ENCODE measurements at regions not wholly inside any gene's neighbourhood (a gene's known extent, or its start where the extent isn't known, plus 50 kb on each side); places are given as distances from the start of the nearest gene placed in this dataset.

DNA sequence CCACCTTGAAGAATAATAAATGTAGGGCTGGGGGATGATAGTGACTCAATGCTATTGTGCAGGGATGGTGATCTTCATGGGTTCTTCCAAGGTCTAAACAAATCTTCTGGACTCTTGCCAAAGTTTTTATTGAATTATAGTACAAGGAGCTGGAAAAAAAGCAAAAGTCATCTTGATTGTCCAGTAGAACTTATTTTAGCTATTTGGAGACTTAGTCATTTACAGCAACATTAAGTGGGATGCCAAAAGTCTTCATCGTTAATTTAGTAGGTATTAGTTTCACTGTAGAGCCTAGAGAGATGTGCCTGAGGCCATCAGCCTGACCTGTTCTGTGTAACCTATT is 212.9 kb upstream of the TBX18 start:
- no peaks in the 10 kb centered on the region for H4K20me1 ChIP-seq (ENCODE audit: low read depth, low read length)
- no peak overlapping the region for H2AFZ ChIP-seq (ENCODE audit: low read depth, low read length, severe bottlenecking)

GRCh38 chr6:84976526-84977362 is 212.3 kb upstream of the TBX18 start:
- Histone ChIP-seq H3K9me3 (ENCODE audit: insufficient read depth, low read length) (no peaks in the 10 kb centered on the region), H3K27me3 (ENCODE audit: low read length) (no peaks in the 10 kb centered on the region), H3F3A (ENCODE audit: insufficient read depth) (no peaks in the 10 kb centered on the region), H4K20me1 (ENCODE audit: low read depth, low read length) (no peaks in the 10 kb centered on the region), H3K9me2 (replicated peaks; ENCODE audit: insufficient read depth, low read length) (no peaks in the 10 kb centered on the region), H3K4me3 (ENCODE audit: insufficient read depth, low read length, poor library complexity, severe bottlenecking) (no peak overlapping the region), H3K4me2 (ENCODE audit: low read depth, low read length, poor library complexity, severe bottlenecking) (no peak overlapping the region), H3K36me3 (ENCODE audit: low read length) (no peaks in the 10 kb centered on the region), H2AFZ (ENCODE audit: low read depth, low read length, severe bottlenecking) (no peak overlapping the region), H3K9ac (ENCODE audit: low read length) (no peak overlapping the region), H3K79me2 (ENCODE audit: insufficient read depth, low read length) (no peaks in the 10 kb centered on the region), H3K27ac (ENCODE audit: low read depth, low read length) (no peak overlapping the region)
- TF ChIP-seq EZH2phosphoT487 (conservative IDR thresholded peaks at IDR 0.05; ENCODE audit: low read length), result no peak
- TF ChIP-seq, protein P1, sequence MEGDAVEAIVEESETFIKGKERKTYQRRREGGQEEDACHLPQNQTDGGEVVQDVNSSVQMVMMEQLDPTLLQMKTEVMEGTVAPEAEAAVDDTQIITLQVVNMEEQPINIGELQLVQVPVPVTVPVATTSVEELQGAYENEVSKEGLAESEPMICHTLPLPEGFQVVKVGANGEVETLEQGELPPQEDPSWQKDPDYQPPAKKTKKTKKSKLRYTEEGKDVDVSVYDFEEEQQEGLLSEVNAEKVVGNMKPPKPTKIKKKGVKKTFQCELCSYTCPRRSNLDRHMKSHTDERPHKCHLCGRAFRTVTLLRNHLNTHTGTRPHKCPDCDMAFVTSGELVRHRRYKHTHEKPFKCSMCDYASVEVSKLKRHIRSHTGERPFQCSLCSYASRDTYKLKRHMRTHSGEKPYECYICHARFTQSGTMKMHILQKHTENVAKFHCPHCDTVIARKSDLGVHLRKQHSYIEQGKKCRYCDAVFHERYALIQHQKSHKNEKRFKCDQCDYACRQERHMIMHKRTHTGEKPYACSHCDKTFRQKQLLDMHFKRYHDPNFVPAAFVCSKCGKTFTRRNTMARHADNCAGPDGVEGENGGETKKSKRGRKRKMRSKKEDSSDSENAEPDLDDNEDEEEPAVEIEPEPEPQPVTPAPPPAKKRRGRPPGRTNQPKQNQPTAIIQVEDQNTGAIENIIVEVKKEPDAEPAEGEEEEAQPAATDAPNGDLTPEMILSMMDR (IDR thresholded peaks at IDR 0.05; ENCODE audit: insufficient read depth, low read length, poor library complexity, severe bottlenecking), result no peak

More for the DNA sequence above, 212.9 kb upstream of the TBX18 start:
- TF ChIP-seq, protein P1 (IDR thresholded peaks at IDR 0.05; ENCODE audit: insufficient read depth, low read length, poor library complexity, severe bottlenecking), result no peak
- TF ChIP-seq EZH2phosphoT487 (conservative IDR thresholded peaks at IDR 0.05; ENCODE audit: low read length), result no peak
- Histone ChIP-seq H3K27ac (ENCODE audit: low read depth, low read length) (no peak overlapping the region), H3K9ac (ENCODE audit: low read length) (no peak overlapping the region), H3K9me2 (replicated peaks; ENCODE audit: insufficient read depth, low read length) (no peaks in the 10 kb centered on the region), H3K4me3 (ENCODE audit: insufficient read depth, low read length, poor library complexity, severe bottlenecking) (no peak overlapping the region), H3K36me3 (ENCODE audit: low read length) (no peaks in the 10 kb centered on the region), H3K79me2 (ENCODE audit: insufficient read depth, low read length) (no peaks in the 10 kb centered on the region), H3K27me3 (ENCODE audit: low read length) (no peaks in the 10 kb centered on the region), H3K9me3 (ENCODE audit: insufficient read depth, low read length) (no peaks in the 10 kb centered on the region), H3K4me2 (ENCODE audit: low read depth, low read length, poor library complexity, severe bottlenecking) (no peak overlapping the region), H3F3A (ENCODE audit: insufficient read depth) (no peaks in the 10 kb centered on the region)

- Histone ChIP-seq H3K27ac (ENCODE audit: low read depth, low read length) (no peak overlapping the region), H3K9ac (ENCODE audit: low read length) (no peak overlapping the region), H4K20me1 (ENCODE audit: low read depth, low read length) (no peaks in the 10 kb centered on the region), H3K4me3 (ENCODE audit: insufficient read depth, low read length, poor library complexity, severe bottlenecking) (no peak overlapping the region), H3K9me3 (ENCODE audit: insufficient read depth, low read length) (no peaks in the 10 kb centered on the region), H2AFZ (ENCODE audit: low read depth, low read length, severe bottlenecking) (no peak overlapping the region), H3K27me3 (ENCODE audit: low read length) (no peaks in the 10 kb centered on the region), H3K4me2 (ENCODE audit: low read depth, low read length, poor library complexity, severe bottlenecking) (no peak overlapping the region), H3F3A (ENCODE audit: insufficient read depth) (no peaks in the 10 kb centered on the region), H3K36me3 (ENCODE audit: low read length) (no peaks in the 10 kb centered on the region), H3K79me2 (ENCODE audit: insufficient read depth, low read length) (no peaks in the 10 kb centered on the region), H3K9me2 (replicated peaks; ENCODE audit: insufficient read depth, low read length) (no peaks in the 10 kb centered on the region)
- TF ChIP-seq EZH2phosphoT487 (conservative IDR thresholded peaks at IDR 0.05; ENCODE audit: low read length), result no peak
Observed at GRCh38 chr6:84975316-84975715, 210.9 kb upstream of the TBX18 start.

DNA sequence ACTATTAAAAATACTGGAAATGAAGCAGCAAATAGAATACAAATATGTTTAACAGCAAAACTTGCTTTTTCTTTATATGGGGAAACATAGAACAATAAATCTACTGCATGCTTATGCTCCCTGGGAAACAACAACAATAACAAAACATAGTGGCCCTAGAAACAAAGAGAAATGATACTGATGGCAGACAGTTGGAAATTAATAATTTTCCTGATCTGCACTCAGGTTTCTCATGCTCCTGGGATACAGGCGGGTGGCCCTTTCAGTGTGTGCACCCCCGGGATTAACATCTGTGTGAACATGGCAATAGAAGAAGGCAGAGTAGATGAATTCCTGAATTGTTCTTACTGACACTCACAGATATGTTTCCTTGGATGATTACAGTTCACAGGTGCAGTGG is 209.2 kb upstream of the TBX18 start:
- TF ChIP-seq EZH2phosphoT487 (conservative IDR thresholded peaks at IDR 0.05; ENCODE audit: low read length), result no peak
- TF ChIP-seq, protein P1 (IDR thresholded peaks at IDR 0.05; ENCODE audit: insufficient read depth, low read length, poor library complexity, severe bottlenecking), result no peak
- Histone ChIP-seq H3K4me3 (ENCODE audit: insufficient read depth, low read length, poor library complexity, severe bottlenecking) (no peak overlapping the region), H3F3A (ENCODE audit: insufficient read depth) (no peaks in the 10 kb centered on the region), H3K9me3 (ENCODE audit: insufficient read depth, low read length) (no peaks in the 10 kb centered on the region), H3K4me2 (ENCODE audit: low read depth, low read length, poor library complexity, severe bottlenecking) (no peak overlapping the region), H3K9me2 (replicated peaks; ENCODE audit: insufficient read depth, low read length) (no peaks in the 10 kb centered on the region), H2AFZ (ENCODE audit: low read depth, low read length, severe bottlenecking) (no peak overlapping the region), H3K9ac (ENCODE audit: low read length) (no peak overlapping the region), H3K79me2 (ENCODE audit: insufficient read depth, low read length) (no peaks in the 10 kb centered on the region), H3K27me3 (ENCODE audit: low read length) (no peaks in the 10 kb centered on the region), H4K20me1 (ENCODE audit: low read depth, low read length) (no peaks in the 10 kb centered on the region), H3K27ac (ENCODE audit: low read depth, low read length) (no peak overlapping the region), H3K36me3 (ENCODE audit: low read length) (no peaks in the 10 kb centered on the region)
